Astrocyte (in vitro differentiated cells and primary cell): ENCODE measurements at regions not wholly inside any gene's neighbourhood (a gene's known extent, or its start where the extent isn't known, plus 50 kb on each side); places are given as distances from the start of the nearest gene placed in this dataset.

Experiments used
- DNase-seq: peaks from one replicate; pipeline ENCODE4 v3.0.0-alpha.2; 2010; ENCODE audit warnings: low read depth
- FAIRE-seq: peaks from 2 replicates; lab custom pipeline; 2011; peaks lifted over from hg19 to GRCh38; lab: Jason Lieb, UNC
- H2AFZ ChIP-seq: 2 replicates; pipeline ENCODE4 v1.6.0; 2012; ENCODE audit warnings: low read depth, low read length, inconsistent platforms
- H3K27ac ChIP-seq: 2 replicates; pipeline ENCODE4 v1.5.1; 2011; ENCODE audit warnings: low read depth, low read length, inconsistent platforms
- H3K27me3 ChIP-seq: 2 replicates; pipeline ENCODE4 v1.6.0; 2011; ENCODE audit warnings: low read length, inconsistent platforms; ENCODE audit not compliant: insufficient read depth
- H3K36me3 ChIP-seq: 2 replicates; pipeline ENCODE4 v1.5.1; 2011; ENCODE audit warnings: low read length, inconsistent platforms; ENCODE audit not compliant: insufficient read depth
- H3K4me1 ChIP-seq: 2 replicates; pipeline ENCODE4 v1.5.1; 2011; ENCODE audit warnings: low read length, inconsistent platforms; ENCODE audit not compliant: insufficient read depth
- H3K4me2 ChIP-seq: 2 replicates; pipeline ENCODE4 v1.6.0; 2012; ENCODE audit warnings: low read length, inconsistent platforms
- H3K4me3 ChIP-seq: 2 replicates; pipeline ENCODE4 v1.5.1; 2011; ENCODE audit warnings: low read depth, mild to moderate bottlenecking, low read length, inconsistent platforms; ENCODE audit not compliant: insufficient read depth
- H3K79me2 ChIP-seq: 2 replicates; pipeline ENCODE4 v1.6.0; 2012; ENCODE audit warnings: mild to moderate bottlenecking, low read length, inconsistent platforms; ENCODE audit not compliant: insufficient read depth
- H3K9ac ChIP-seq: 2 replicates; pipeline ENCODE4 v1.6.0; 2012; ENCODE audit warnings: mild to moderate bottlenecking, low read length, inconsistent platforms
- H3K9me3 ChIP-seq: 2 replicates; pipeline ENCODE4 v1.5.1; 2012; ENCODE audit warnings: low read depth, mild to moderate bottlenecking, low read length, inconsistent platforms; ENCODE audit not compliant: insufficient read depth
- H4K20me1 ChIP-seq: 2 replicates; pipeline ENCODE4 v1.6.0; 2012; ENCODE audit warnings: low read length, inconsistent platforms; ENCODE audit not compliant: insufficient read depth
- H3K27ac Mint-ChIP-seq: one replicate; pipeline ENCODE4 v1.8.0; 2021; ENCODE audit warnings: mild to moderate bottlenecking, mixed read lengths; ENCODE audit not compliant: unreplicated experiment
- H3K27me3 Mint-ChIP-seq: one replicate; pipeline ENCODE4 v1.8.0; 2021; ENCODE audit warnings: low read depth, mixed read lengths; ENCODE audit not compliant: unreplicated experiment
- H3K36me3 Mint-ChIP-seq: one replicate; pipeline ENCODE4 v1.8.0; 2021; ENCODE audit warnings: low read depth, mixed read lengths; ENCODE audit not compliant: unreplicated experiment
- H3K4me1 Mint-ChIP-seq: one replicate; pipeline ENCODE4 v1.8.0; 2021; ENCODE audit warnings: low read depth, mixed read lengths; ENCODE audit not compliant: unreplicated experiment
- H3K4me3 Mint-ChIP-seq: one replicate; pipeline ENCODE4 v1.8.0; 2021; ENCODE audit warnings: mild to moderate bottlenecking, moderate library complexity, mixed read lengths; ENCODE audit not compliant: unreplicated experiment
- H3K9me3 Mint-ChIP-seq: one replicate; pipeline ENCODE4 v1.8.0; 2021; ENCODE audit warnings: mild to moderate bottlenecking, mixed read lengths; ENCODE audit not compliant: unreplicated experiment
- EZH2 ChIP-seq: IDR thresholded peaks from 2 replicates; pipeline ENCODE4 v1.6.1; 2012; ENCODE audit warnings: mild to moderate bottlenecking, low read length, inconsistent platforms; ENCODE audit not compliant: insufficient read depth
- TF ChIP-seq, protein P1 (sequence below): IDR thresholded peaks from 2 replicates; pipeline ENCODE4 v1.5.1; 2011; ENCODE audit warnings: low read depth, mild to moderate bottlenecking, inconsistent platforms, low read length, moderate library complexity; ENCODE audit not compliant: insufficient read depth

DNA sequence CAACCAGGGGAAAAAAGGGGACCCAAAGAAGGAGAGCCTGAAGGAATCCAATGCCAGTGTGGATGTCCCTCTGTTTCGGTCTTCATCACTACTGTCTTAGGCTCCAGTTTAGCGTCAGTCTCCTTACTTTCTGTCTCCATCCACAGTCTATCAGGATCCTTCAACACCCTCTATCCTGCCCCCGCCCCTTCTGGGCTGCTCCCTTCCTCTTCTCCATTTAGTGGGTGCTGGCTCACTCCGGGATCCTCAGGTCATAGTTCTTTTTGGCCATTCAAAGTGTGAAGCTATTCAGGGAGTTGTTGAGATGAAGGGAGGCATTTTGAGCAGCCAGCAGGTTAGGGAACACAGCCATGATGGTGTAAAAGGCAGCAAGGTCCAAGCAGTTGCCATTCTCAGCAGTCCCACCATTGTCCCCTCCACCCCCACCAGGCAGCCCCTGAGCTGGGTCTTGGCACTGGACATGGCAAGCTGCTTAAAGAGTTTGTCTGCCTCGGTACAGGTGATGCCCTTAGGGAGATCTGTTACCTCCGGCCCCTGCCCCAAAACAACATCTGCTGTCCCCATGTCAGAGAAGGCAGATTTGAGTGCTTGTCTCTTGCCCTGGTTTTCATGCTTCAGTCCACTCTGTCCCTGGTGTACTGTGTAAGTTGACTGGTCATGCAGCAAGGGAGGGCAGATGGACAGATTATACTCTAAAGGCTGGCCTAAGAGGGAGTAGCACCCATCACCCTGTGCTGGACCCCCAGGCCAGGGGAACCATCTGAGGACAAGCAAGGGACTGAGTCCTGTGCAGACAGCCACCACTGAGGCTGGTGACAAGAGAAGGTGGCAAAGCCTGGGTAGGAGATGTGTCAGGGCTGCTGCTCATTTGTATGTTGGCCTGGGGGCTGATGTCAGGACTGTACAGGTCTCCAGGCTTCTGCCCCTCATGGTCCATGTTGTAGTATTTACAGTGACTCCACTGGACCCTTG lies 842.0 kb downstream of the HACE1 start:
- Histone ChIP-seq H3K36me3 (no peaks in the 10 kb centered on the region), H3K27me3 (no peaks in the 10 kb centered on the region), H3K79me2 (no peaks in the 10 kb centered on the region), H3K9me3 (no peaks in the 10 kb centered on the region), H3K9ac (no peak overlapping the region), H3K4me3 (no peak overlapping the region), H3K27ac (no peak overlapping the region), H4K20me1 (no peaks in the 10 kb centered on the region), H2AFZ (no peak overlapping the region), H3K4me2 (no peak overlapping the region), H3K4me1 (no peaks in the 10 kb centered on the region)
- H3K36me3 Mint-ChIP-seq = no peaks in the 10 kb centered on the region
- H3K4me1 Mint-ChIP-seq = peaks cover 5% of the 10 kb centered on the region
- H3K9me3 Mint-ChIP-seq = no peaks in the 10 kb centered on the region
- TF ChIP-seq, protein P1, sequence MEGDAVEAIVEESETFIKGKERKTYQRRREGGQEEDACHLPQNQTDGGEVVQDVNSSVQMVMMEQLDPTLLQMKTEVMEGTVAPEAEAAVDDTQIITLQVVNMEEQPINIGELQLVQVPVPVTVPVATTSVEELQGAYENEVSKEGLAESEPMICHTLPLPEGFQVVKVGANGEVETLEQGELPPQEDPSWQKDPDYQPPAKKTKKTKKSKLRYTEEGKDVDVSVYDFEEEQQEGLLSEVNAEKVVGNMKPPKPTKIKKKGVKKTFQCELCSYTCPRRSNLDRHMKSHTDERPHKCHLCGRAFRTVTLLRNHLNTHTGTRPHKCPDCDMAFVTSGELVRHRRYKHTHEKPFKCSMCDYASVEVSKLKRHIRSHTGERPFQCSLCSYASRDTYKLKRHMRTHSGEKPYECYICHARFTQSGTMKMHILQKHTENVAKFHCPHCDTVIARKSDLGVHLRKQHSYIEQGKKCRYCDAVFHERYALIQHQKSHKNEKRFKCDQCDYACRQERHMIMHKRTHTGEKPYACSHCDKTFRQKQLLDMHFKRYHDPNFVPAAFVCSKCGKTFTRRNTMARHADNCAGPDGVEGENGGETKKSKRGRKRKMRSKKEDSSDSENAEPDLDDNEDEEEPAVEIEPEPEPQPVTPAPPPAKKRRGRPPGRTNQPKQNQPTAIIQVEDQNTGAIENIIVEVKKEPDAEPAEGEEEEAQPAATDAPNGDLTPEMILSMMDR = no peak
- no peak for TF ChIP-seq EZH2
- no peaks in the 10 kb centered on the region for H3K27me3 Mint-ChIP-seq
- no peak overlapping the region for H3K4me3 Mint-ChIP-seq
- H3K27ac Mint-ChIP-seq = no peak overlapping the region
- no peak for DNase-seq
- FAIRE-seq = no peak

DNA sequence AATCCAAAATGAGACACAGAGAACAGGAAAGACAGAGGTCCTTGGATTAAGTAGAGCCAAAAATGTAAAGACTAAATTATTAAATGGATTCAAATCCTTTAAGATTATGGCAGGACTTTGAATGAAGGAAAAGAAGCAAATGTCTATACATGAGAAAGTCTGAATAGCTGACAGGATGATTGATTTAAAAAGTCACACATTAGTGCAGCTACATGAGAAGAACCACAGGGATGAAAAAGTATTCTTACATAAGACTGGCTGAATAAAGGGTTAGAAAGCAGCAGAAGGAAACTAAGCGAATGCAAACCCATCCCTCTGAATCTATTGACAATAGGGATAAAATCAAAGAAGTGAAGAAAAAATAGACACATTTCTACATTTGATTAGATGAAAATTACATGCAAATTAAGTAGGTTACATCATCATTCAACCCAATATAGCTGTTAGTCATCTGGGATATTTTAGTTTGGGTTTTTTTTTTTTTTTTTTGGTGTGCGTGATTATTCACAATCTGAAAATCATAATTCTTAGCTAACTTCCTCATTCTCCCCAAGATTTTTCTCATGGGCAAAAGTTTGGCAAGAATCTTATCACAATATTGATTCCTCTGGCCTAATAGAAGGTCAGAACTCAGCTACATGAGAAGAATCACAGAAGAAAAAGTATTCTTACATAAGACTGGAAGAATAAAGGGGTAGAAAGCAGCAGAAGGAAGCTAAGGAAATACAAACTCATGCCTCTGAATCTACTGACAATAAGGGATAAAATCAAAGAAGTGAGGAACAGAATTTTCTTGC lies 845.4 kb downstream of the HACE1 start:
- Histone ChIP-seq H3K36me3 (no peaks in the 10 kb centered on the region), H3K27ac (no peak overlapping the region), H4K20me1 (no peaks in the 10 kb centered on the region), H3K27me3 (no peaks in the 10 kb centered on the region), H3K4me3 (no peak overlapping the region), H2AFZ (no peak overlapping the region), H3K9me3 (no peaks in the 10 kb centered on the region), H3K9ac (no peak overlapping the region), H3K4me2 (no peak overlapping the region), H3K4me1 (no peaks in the 10 kb centered on the region), H3K79me2 (no peaks in the 10 kb centered on the region)
- H3K27ac Mint-ChIP-seq = no peak overlapping the region
- FAIRE-seq (no peak), DNase-seq (no peak)
- H3K27me3 Mint-ChIP-seq = no peaks in the 10 kb centered on the region
- TF ChIP-seq, protein P1 = no peak
- TF ChIP-seq EZH2 = no peak
- peaks cover 5% of the 10 kb centered on the region for H3K4me1 Mint-ChIP-seq
- H3K4me3 Mint-ChIP-seq = no peak overlapping the region
- H3K36me3 Mint-ChIP-seq = no peaks in the 10 kb centered on the region
- H3K9me3 Mint-ChIP-seq = no peaks in the 10 kb centered on the region
